ENCODE measurements at regions not wholly inside any gene's neighbourhood (a gene's known extent, or its start where the extent isn't known, plus 50 kb on each side); places are given as distances from the start of the nearest gene placed in this dataset.
"Not testable (repeated sequence)": the region's sequence is repeated elsewhere in the genome, so short reads cannot be mapped to it uniquely, and the experiment has no call there.

GRCh38 chr6:144785056-144785455, 499.9 kb downstream of the UTRN start:
- FAIRE-seq, result no peak

GRCh38 chr6:144786825-144787224, 501.7 kb downstream of the UTRN start:
- no peak for FAIRE-seq

DNA sequence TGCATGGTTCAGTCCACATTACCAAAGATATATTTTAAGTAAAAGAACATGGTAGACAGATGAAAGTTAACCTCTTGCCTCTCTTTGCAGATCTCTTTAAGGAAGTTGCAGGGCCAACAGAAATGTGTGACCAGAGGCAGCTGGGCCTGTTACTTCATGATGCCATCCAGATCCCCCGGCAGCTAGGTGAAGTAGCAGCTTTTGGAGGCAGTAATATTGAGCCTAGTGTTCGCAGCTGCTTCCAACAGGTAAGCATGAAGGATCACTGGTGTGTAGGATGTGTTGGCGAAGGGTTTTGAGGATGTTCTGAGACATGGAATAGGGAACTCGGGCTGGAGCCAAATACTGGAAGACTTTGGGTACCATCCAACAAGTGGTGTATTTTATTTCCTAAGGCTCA, 508.6 kb downstream of the UTRN start:
- FAIRE-seq, result no peak

GRCh38 chr6:144795022-144795421, 509.9 kb downstream of the UTRN start:
- FAIRE-seq, result not testable (repeated sequence)

DNA sequence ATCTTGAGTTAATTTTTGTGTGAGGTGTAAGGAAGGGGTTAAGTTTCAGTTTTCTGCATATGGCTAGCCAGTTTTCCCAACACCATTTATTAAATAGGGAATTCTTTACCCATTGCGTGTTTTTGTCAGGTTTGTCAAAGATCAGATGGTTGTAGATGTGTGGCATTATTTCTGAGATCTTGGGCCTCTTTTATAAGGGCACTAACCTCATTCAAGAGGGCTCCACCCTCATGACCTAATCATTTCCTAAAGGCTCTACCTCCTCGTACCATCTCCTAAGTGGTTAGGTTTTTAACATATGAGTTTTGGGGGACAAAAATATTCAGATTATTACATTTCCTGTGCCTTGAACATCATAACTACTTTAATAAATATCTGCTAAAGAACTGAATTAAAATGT, 510.9 kb downstream of the UTRN start:
- no peak for FAIRE-seq

DNA sequence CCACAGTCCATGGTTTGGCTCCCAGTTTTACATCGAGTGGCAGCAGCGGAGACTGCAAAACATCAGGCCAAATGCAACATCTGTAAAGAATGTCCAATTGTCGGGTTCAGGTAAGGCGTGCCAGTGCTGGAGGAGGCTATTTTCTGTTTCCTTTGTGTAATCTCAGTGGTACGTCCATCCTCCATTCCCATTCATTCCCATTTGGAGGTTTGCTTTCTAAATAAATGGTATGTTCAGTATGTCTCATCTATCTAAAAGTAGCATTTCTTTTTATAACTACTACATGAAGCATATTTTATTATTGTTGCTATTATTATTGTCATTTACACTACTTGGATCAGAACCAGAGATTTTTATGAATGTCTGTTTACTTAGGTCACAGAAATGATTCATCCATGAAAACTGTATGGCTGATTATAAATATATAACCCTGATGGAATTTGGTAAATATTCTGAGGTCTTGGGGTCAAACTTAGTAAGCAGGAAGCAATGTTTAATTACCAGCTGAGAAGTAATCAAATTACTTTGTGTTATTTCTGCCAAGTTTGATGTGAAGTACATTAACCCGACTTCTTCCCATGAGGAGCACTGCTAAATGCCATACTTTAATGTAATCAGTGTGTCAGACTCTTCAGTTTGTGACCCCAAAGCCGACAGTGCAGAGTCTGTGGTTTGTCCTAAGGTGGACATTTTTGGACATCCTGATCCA, 512.9 kb downstream of the UTRN start:
- no peak for FAIRE-seq

DNA sequence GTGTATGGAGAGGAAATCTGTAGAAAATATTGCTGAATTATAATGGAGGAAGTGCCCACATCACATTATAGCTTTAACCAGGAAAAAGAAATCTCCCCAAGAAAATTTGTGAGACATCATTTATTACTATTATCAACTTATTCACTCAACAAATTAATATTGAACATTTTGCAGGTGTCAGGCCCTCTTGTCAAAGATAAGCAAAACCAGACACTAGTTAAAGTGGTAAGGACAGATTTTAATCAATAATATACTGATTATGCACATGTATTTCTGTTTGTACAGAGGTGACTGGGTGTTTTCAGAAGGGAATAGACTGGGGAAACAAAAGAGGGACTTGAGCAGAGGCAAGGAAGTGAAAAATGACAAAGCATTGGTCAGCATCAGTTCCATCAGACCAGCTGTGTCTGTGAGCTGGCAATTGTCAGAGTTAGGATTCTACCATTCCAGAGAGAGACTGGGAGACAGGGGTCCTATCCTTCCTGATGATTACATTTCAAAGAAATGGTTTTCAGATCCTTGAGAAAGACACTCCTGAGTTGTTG, 519.2 kb downstream of the UTRN start:
- FAIRE-seq, result no peak

DNA sequence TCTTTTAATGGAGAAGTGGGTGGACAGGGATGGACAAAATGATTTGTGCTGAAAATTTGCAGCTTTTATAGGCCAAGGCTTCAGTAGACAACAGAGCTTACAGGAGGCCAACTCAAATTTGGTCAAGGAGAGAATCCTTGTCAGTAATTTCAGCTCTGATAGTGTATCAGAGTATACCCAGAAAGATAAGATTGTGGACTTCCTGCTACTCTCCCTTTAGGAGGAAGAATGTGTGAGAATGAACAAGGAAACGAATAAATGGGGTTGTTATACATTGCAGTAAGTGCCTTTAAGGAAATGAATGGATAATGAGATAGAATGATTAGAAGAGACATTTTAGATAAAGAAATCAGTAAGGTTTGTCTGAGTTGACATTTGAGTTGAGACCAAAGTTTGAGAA, 519.9 kb downstream of the UTRN start:
- no peak for FAIRE-seq

DNA sequence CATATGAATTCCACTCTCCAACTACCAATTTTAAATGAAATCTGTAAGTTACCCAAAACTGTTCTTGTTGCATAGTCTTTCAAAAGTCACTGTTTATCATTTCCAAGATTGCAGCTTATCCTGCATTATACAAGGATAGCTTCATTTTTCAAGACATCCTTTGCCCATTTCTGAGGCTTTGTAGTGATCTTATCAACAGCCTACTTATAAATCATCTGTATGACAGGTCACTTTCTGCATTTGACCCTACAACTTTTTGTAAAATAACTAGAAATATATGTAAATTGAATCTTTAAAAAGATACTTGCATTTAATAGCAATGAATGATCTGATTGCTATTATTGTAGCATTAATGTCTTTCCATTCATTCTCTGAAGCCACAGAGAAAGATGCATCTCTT, 521.1 kb downstream of the UTRN start:
- FAIRE-seq, result peak; percentile 58

DNA sequence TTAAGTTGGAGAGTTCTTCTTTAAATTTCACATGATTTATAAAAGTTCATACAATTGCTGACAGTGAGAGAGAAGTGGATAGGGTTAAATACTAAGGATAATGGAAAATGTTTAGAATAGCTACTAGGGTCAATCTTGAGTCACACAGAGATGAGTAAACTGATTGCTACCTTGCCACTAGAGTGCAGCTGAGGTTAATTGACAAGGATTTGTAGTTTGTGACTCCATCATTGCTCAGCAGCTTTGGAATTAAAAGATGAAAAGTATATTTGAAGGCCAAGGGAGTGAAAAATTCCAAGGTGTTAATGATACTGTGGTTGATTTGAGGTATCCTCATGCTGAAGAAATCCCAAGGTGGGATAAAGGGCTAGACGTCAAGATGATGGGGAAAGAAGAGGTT, 524.0 kb downstream of the UTRN start:
- FAIRE-seq, result no peak

DNA sequence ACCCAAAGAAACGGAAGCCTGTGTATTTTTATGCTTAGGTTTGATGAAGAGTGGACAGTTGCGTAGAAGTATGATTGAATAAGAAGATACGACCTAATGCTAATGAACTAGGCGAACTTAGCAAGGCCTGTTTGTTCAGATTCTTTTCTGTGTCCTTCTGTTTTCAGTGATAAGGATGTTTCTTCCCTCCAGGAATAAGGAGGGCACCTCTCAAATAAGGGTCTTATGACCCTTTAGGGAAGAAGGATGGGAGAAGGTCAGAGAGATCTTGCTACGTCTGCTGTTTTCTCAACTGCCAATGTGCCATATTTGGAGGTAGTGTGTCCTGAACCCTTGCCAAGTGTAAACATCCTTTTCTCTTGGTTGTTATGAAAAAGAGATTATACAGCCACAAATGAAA, 524.8 kb downstream of the UTRN start:
- no peak for FAIRE-seq

DNA sequence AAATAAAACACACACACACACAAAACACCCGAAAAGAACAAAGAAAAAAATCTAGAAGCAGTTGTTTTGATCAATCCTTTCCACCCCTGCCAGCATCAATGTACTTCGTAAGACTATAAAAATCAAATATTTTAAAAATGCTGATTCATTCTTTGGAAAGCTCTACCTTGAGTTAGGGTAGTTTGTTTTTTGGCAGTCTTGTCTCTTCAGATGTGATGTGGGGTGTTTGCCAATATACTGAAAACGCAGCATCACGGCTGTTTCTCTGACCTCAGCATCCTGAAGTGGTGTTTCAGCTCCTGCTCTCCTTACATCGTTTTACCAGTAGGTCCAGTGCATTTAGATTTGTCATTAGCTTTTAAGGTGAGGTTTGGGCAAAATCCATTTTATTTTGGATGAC, 526.0 kb downstream of the UTRN start:
- no peak for FAIRE-seq

DNA sequence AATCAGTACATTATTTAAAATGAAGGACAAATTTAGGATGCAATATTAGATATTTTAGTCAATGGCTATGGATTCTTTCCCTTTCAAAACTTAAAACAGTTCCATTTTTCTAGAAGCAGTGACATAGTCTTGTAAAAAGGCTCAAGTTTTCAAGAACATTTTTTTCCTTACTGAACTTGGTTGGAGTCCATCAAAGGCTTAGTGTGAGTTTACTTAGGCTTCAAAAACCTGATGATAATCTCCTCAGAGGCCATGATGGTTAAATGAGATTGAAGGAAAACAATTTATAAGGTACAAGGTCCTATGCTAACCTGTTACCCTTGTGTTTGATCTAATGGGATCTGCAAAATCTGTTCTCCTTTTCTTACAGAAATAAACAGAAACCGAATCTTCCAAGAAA, 531.8 kb downstream of the UTRN start:
- FAIRE-seq, result no peak

GRCh38 chr6:144820270-144820669, 535.1 kb downstream of the UTRN start:
- no peak for FAIRE-seq

DNA sequence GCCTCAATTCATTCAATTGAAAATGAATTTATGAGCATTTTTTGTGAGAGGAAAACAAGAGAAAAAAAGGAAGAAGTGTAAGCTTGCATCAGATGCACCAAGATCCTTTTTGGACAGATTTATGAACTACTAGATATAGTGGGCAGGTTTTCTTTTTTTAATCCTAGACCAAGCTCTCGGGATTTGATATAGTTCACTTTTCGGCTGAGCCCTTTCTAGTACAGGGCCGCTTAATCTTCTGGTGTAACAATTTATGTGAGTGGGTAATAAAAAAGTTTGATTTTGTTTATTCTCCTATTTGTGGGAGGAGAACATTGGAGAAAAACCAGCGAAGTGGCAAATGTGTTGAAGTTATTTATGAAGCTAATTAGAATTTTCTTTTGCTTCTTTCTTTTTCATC, 538.0 kb downstream of the UTRN start:
- peak; percentile 23 for FAIRE-seq

DNA sequence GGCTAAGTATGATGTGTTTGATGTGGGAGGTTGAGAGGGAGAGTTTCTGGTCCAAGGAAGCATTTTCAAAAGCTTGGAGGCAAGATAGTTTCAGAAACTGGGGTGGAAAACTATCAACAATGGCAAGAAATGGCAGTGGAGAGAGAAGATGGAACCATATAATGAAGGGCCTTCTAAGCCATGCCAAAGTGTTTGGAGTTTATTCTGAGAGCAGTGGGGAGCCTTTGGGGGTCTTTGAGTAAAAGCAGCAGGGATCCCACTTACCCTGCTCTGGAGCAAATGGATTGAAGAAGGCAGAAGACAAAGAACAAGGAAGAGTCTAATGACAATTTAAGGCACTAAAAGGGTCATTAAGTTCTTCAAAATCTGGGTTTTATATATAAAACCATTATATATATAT, 538.9 kb downstream of the UTRN start:
- no peak for FAIRE-seq

GRCh38 chr6:144834426-144835038, 549.4 kb downstream of the UTRN start:
- FAIRE-seq, result no peak

DNA sequence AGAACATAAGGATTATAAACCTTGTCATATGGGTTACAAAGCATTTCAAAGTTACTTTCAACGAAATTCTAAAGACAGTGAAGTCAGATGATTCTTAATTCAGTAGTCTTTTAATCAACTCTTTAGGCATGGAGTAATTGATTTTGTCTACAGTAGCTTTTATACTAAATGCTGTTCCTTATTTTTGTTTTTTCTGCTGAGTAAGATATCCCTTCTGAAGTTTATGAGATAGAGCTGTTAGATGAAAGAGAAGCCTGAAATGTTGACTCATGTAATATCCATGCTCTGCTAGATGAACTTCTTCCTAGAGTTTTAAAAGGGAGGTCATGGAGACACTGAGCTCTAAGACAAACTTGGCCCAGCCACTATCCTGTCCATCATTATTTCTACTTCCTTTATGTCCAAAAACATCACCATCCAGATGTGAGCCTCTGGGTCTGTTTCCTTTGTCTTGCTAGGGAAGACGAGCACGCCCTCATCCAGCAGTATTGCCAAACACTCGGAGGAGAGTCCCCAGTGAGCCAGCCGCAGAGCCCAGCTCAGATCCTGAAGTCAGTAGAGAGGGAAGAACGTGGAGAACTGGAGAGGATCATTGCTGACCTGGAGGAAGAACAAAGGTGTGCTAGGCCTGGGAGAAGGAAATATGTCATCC, 550.3 kb downstream of the UTRN start:
- FAIRE-seq, result no peak

GRCh38 chr6:144840619-144841018, 555.5 kb downstream of the UTRN start:
- no peak for FAIRE-seq

GRCh38 chr6:144843701-144844100, 558.6 kb downstream of the UTRN start:
- no peak for FAIRE-seq

DNA sequence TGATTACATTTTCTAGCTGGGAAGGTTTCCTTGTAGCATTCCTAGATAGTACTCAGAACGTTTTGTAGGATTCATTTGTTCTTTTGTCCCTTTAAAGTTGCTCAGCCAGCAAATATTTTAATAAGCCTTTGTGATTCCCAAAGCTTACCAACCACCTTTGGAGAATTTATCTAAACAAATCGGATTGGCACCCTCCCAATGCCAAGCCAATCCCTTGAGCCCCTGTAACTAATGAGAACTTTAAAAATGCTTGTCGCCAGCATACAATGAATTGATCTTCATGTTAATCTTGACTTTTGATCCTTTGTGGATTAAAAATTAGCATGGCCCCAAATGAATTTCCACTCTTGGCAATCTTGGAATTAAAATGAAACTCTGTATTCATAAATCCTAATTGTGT, 559.5 kb downstream of the UTRN start:
- no peak for FAIRE-seq

DNA sequence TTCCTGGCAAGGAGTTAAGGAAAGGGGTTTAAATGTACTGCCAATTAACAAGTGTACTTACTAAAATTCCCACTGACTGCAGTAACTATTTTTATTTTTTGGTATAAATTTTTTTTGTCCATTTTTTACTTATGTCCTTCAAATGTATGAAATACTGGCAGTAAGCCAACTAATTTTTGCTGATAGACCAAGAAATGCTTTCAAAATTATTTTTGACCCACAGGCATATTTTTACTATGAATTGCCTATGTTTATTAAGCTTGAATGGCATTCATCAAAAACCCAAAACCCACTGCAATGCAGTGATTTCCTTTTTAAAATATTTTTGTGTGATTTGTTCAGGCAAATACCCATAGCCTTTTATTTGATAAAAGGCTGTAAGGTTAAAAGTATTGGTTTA, 560.1 kb downstream of the UTRN start:
- no peak for FAIRE-seq

- FAIRE-seq, result no peak
Observed at GRCh38 chr6:144847916-144848315, 562.8 kb downstream of the UTRN start.

GRCh38 chr6:144849920-144850319, 564.8 kb downstream of the UTRN start:
- no peak for FAIRE-seq
